Progenitor cell of endocrine pancreas (in vitro differentiated cells): ENCODE measurements at regions not wholly inside any gene's neighbourhood (a gene's known extent, or its start where the extent isn't known, plus 50 kb on each side); places are given as distances from the start of the nearest gene placed in this dataset.
"Not testable (repeated sequence)": the region's sequence is repeated elsewhere in the genome, so short reads cannot be mapped to it uniquely, and the experiment has no call there.

ENCODE experiments used
- DNase-seq: peaks from one replicate; pipeline ENCODE4 v3.0.0; 2021; ENCODE audit warnings: low spot score; ENCODE audit not compliant: unreplicated experiment
- H3K27ac Mint-ChIP-seq: 2 replicates; pipeline ENCODE4 v1.8.0; 2021; ENCODE audit warnings: mild to moderate bottlenecking, moderate library complexity, mixed read lengths
- H3K27me3 Mint-ChIP-seq: 2 replicates; pipeline ENCODE4 v1.8.0; 2021; ENCODE audit warnings: mixed read lengths
- H3K36me3 Mint-ChIP-seq: 2 replicates; pipeline ENCODE4 v1.8.0; 2022; ENCODE audit warnings: mixed read lengths; ENCODE audit not compliant: insufficient read depth
- H3K4me1 Mint-ChIP-seq: 2 replicates; pipeline ENCODE4 v1.8.0; 2021; ENCODE audit warnings: low read depth, mixed read lengths
- H3K4me3 Mint-ChIP-seq: 2 replicates; pipeline ENCODE4 v1.8.0; 2021; ENCODE audit warnings: low read depth, mild to moderate bottlenecking, moderate library complexity, mixed read lengths
- H3K9me3 Mint-ChIP-seq: 2 replicates; pipeline ENCODE4 v1.8.0; 2021; ENCODE audit warnings: low read depth, mixed read lengths

DNA sequence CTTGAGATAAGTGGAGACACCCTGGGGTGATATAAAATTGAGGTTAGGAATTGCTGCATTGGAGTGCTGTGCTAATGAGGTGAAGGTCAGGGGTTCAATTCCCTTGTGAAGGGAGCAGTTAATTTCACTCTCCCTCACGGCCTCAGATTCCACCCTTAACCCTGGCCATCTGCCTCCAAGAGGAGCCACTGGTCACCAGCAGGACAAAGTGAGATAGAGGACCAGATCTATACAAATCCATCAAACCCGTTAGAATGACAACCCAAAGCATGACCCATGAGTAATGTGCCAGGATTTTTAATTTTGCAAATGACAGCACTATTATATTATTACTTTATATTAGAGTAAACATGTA lies 186.4 kb upstream of the IRF2BP2 start:
- H3K27ac Mint-ChIP-seq, H3K9me3 Mint-ChIP-seq, H3K4me1 Mint-ChIP-seq, DNase-seq, H3K4me3 Mint-ChIP-seq, H3K27me3 Mint-ChIP-seq, H3K36me3 Mint-ChIP-seq: not testable (repeated sequence)

DNA sequence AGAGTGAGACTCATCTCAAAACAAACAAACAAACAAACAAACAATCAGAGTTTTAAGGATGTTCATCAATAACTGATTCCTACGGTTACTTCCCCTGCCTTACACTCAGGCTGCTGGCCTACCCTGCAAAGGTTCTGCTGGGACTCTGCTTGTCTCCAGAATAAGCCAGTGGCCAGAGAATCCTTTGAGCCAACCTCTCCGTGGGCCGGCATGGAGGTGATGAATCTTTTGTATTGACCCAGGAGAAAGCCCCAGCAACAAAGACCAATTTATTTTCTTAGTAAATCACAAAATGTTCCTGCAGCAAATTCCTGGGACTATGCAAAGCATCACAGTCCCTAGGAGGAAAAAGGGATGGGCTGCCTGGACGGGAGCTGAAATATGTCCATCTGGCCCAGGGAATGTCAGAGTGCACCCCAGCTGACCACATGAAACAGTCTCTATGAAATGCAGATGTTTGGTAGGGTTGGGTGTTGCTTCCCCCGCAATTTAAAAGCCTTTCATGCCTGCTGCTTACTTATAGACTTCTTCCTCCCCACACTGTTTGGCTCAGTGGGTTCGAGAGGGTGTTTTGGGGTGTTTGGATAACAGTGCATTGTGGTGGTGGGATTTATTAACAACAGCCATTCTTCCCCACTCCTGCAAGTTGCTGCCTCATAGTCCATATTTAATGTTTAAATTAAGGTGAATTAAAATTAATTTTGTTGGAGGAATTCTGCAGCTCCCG lies 185.9 kb upstream of the IRF2BP2 start:
- not testable (repeated sequence) for H3K9me3 Mint-ChIP-seq, H3K27ac Mint-ChIP-seq, H3K36me3 Mint-ChIP-seq, H3K4me1 Mint-ChIP-seq, DNase-seq, H3K4me3 Mint-ChIP-seq, H3K27me3 Mint-ChIP-seq

DNA sequence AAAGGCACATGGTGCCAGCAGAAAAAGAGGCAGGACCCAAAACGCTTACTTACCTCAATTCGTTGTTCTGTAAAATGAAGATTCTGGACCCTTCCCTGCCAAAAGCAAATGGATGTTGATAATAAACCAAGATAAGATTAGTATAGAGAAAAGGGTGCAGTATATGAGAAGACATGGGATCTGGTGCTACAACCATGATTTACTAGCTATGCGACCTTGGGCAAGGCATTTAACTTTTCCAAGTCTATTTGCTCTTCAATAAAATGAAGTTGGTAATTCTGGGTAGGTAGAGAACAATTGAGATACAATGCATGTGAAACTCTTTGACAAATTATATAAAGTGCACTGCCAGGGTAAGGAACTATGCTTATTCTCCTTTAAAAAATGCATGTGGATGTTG lies 185.0 kb upstream of the IRF2BP2 start:
- H3K36me3 Mint-ChIP-seq: not testable (repeated sequence)

GRCh38 chr1:234794452-234794851 lies 184.5 kb upstream of the IRF2BP2 start:
- not testable (repeated sequence) for H3K4me1 Mint-ChIP-seq, H3K27ac Mint-ChIP-seq, H3K9me3 Mint-ChIP-seq, H3K27me3 Mint-ChIP-seq, H3K36me3 Mint-ChIP-seq, DNase-seq, H3K4me3 Mint-ChIP-seq

More for the DNA sequence above, 185.0 kb upstream of the IRF2BP2 start:
- H3K9me3 Mint-ChIP-seq, H3K27ac Mint-ChIP-seq, H3K4me1 Mint-ChIP-seq, DNase-seq, H3K4me3 Mint-ChIP-seq, H3K27me3 Mint-ChIP-seq: not testable (repeated sequence)

DNA sequence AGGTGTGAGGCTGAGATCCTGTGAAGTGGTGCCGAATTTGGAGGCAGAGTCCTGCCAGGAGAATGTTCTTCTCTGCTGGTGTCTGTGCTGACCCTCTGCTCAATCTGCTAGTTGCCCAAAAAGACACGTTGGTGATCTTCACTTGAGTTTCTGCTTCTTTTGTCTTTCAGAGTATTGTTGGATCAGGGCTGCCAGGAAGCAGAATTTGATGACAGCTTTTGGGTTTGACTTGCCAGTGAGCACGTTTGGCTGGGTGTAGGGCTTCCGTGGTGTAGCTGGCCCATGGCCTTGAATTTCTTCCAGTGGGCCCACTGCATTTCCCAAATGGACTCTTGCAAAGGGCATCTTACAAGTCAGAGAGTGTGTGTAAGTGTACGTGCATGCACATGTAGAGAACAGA lies 183.9 kb upstream of the IRF2BP2 start:
- H3K36me3 Mint-ChIP-seq, H3K9me3 Mint-ChIP-seq, H3K4me3 Mint-ChIP-seq, H3K27me3 Mint-ChIP-seq, H3K27ac Mint-ChIP-seq, DNase-seq, H3K4me1 Mint-ChIP-seq: not testable (repeated sequence)

DNA sequence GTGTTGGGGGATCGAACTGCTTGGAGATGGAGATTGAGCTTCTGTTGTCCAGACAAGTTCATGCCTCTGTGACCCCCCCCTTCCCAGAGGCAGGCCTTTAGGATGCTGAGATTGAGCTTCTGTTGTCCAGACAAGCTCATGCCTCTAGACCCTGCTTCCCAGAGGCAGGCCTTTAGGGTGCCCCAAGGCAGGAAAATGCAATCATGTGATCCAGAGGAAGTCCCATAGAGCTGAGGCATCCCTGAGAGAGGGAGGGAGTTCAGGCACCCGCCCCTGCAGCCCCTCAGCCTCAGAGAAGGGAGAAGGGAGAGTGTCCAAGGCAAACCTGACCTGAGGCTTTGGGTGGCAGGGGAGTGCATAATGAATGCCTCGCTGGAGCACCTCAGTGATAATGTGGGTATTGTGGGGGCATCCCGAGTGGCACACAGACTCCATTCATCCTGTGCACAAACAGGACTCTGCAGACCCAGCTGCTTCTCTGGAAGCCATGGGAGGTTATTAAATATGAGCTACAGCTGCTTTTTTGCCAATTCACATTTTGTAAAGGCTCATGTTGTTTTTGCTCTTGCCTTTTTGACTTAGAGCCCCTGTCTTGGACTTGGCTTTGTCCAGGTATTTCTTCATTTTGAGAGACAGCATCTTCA lies 182.4 kb upstream of the IRF2BP2 start:
- H3K27ac Mint-ChIP-seq, H3K9me3 Mint-ChIP-seq, H3K4me1 Mint-ChIP-seq, DNase-seq, H3K27me3 Mint-ChIP-seq, H3K36me3 Mint-ChIP-seq, H3K4me3 Mint-ChIP-seq: not testable (repeated sequence)

GRCh38 chr1:234791615-234792014 lies 181.6 kb upstream of the IRF2BP2 start:
- not testable (repeated sequence) for H3K4me1 Mint-ChIP-seq, H3K9me3 Mint-ChIP-seq, H3K27ac Mint-ChIP-seq

DNA sequence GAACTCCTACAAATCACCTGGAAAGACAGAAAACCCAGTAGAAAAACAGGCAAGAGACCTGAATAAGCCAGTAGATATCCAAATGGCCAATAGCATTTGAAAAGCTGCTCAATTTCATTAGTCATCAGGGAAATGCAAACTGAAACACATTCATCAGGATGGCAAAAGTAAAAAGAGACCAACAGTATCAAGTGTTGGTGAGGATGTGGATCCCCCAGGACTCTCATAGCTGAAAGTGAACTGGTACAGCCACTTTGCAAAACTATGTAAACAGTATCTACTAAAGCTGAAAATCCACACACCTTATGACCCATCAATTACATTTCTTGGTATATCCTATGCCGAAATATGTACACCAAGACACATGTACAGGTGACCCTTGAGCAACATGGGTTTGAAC lies 180.4 kb upstream of the IRF2BP2 start:
- not testable (repeated sequence) for H3K27ac Mint-ChIP-seq, DNase-seq, H3K36me3 Mint-ChIP-seq

More at GRCh38 chr1:234791615-234792014, 181.6 kb upstream of the IRF2BP2 start:
- H3K4me3 Mint-ChIP-seq, DNase-seq, H3K27me3 Mint-ChIP-seq, H3K36me3 Mint-ChIP-seq: not testable (repeated sequence)

GRCh38 chr1:234787011-234787584 lies 177.1 kb upstream of the IRF2BP2 start:
- DNase-seq, H3K27ac Mint-ChIP-seq, H3K9me3 Mint-ChIP-seq, H3K36me3 Mint-ChIP-seq, H3K27me3 Mint-ChIP-seq, H3K4me1 Mint-ChIP-seq, H3K4me3 Mint-ChIP-seq: not testable (repeated sequence)

More for the DNA sequence above, 180.4 kb upstream of the IRF2BP2 start:
- not testable (repeated sequence) for H3K4me1 Mint-ChIP-seq, H3K9me3 Mint-ChIP-seq, H3K27me3 Mint-ChIP-seq, H3K4me3 Mint-ChIP-seq

GRCh38 chr1:234785922-234786321 lies 175.9 kb upstream of the IRF2BP2 start:
- not testable (repeated sequence) for H3K4me1 Mint-ChIP-seq, H3K4me3 Mint-ChIP-seq, DNase-seq, H3K27me3 Mint-ChIP-seq, H3K9me3 Mint-ChIP-seq, H3K36me3 Mint-ChIP-seq, H3K27ac Mint-ChIP-seq

- not testable (repeated sequence) for H3K4me3 Mint-ChIP-seq, DNase-seq, H3K27me3 Mint-ChIP-seq, H3K9me3 Mint-ChIP-seq, H3K4me1 Mint-ChIP-seq, H3K27ac Mint-ChIP-seq, H3K36me3 Mint-ChIP-seq
These were observed 175.5 kb upstream of the IRF2BP2 start for GRCh38 chr1:234785471-234785919.

DNA sequence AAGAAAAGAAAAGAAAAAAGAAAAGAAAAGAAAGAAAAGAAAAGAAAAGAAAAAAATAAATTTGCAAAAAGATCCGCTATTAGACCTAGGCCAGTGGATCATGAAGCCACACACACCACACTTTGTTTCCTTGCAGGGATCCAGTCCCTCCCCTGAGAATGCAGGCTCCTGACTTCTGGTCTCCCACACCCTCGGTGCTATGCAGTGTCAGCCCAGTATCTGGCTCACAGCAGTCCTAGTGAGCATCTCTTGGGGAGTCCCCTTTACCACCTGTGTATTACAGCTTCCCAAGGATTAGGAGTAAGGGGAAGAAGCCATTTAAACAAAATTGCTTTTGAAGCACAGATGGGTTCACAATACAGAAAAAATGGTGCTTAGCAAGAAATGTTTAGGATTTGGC lies 174.1 kb upstream of the IRF2BP2 start:
- not testable (repeated sequence) for H3K27me3 Mint-ChIP-seq, H3K27ac Mint-ChIP-seq, H3K36me3 Mint-ChIP-seq, H3K9me3 Mint-ChIP-seq, H3K4me3 Mint-ChIP-seq, DNase-seq, H3K4me1 Mint-ChIP-seq
